HEK293T (cell line): ENCODE measurements at regions not wholly inside any gene's neighbourhood (a gene's known extent, or its start where the extent isn't known, plus 50 kb on each side); places are given as distances from the start of the nearest gene placed in this dataset.

Experiments
- CTCF ChIA-PET: fragments of 350-600 bp; formaldehyde crosslinking; extraction: SDS; loops from one replicate; lab custom pipeline; 2021; ENCODE audit warnings: antibody characterized with exemption, inconsistent platforms; lab: Yijun Ruan, JAX
- POLR2A ChIA-PET: fragments of 350-600 bp; formaldehyde crosslinking; extraction: SDS; loops from one replicate; lab custom pipeline; 2020; ENCODE audit warnings: antibody characterized with exemption, inconsistent platforms; lab: Yijun Ruan, JAX
- DNase-seq: peaks from one replicate; pipeline ENCODE4 v3.0.0; 2012; ENCODE audit warnings: mixed read lengths; ENCODE audit errors: extremely low spot score
- ARNT ChIP-seq: fragments of 450-650 bp; IDR thresholded peaks from 2 replicates; pipeline ENCODE4 v1.6.1; 2017; ENCODE audit warnings: mild to moderate bottlenecking
- BHLHE40 ChIP-seq: fragments of 450-650 bp; IDR thresholded peaks from 2 replicates; pipeline ENCODE4 v1.6.1; 2016; ENCODE audit warnings: mild to moderate bottlenecking, moderate library complexity, borderline replicate concordance
- CTBP1 ChIP-seq: fragments of 450-650 bp; IDR thresholded peaks from 2 replicates; pipeline ENCODE4 v1.6.1; 2016; ENCODE audit warnings: borderline replicate concordance
- ELF4 ChIP-seq: fragments of 450-650 bp; IDR thresholded peaks from 2 replicates; pipeline ENCODE4 v1.6.1; 2017; ENCODE audit warnings: antibody characterized with exemption
- FOXA1 ChIP-seq: fragments of 450-650 bp; IDR thresholded peaks from 2 replicates; pipeline ENCODE4 v1.6.1; 2016; ENCODE audit warnings: mild to moderate bottlenecking
- FOXK2 ChIP-seq: fragments of 450-650 bp; IDR thresholded peaks from 2 replicates; pipeline ENCODE4 v1.6.1; 2016; ENCODE audit warnings: mild to moderate bottlenecking
- FOXM1 ChIP-seq: fragments of 450-650 bp; IDR thresholded peaks from 2 replicates; pipeline ENCODE4 v1.6.1; 2017; ENCODE audit warnings: mild to moderate bottlenecking, borderline replicate concordance
- HDGF ChIP-seq: fragments of 450-650 bp; IDR thresholded peaks from 2 replicates; pipeline ENCODE4 v1.6.1; 2017; ENCODE audit warnings: antibody characterized with exemption, borderline replicate concordance
- L3MBTL2 ChIP-seq: fragments of 450-650 bp; conservative IDR thresholded peaks from 2 replicates; pipeline ENCODE4 v1.6.1; 2016; ENCODE audit warnings: mild to moderate bottlenecking
- LEF1 ChIP-seq: fragments of 450-650 bp; IDR thresholded peaks from 2 replicates; pipeline ENCODE4 v1.6.1; 2017; ENCODE audit warnings: mild to moderate bottlenecking, borderline replicate concordance
- NFRKB ChIP-seq: fragments of 450-650 bp; IDR thresholded peaks from 2 replicates; pipeline ENCODE4 v1.6.1; 2016; ENCODE audit warnings: mild to moderate bottlenecking, moderate library complexity
- SP1 ChIP-seq: fragments of 450-650 bp; IDR thresholded peaks from 2 replicates; pipeline ENCODE4 v1.6.1; 2017
- SUZ12 ChIP-seq: fragments of 450-650 bp; IDR thresholded peaks from 2 replicates; pipeline ENCODE4 v1.6.1; 2016; ENCODE audit warnings: mild to moderate bottlenecking
- TARDBP ChIP-seq: fragments of 450-650 bp; IDR thresholded peaks from 2 replicates; pipeline ENCODE4 v1.6.1; 2016
- ZNF384 ChIP-seq: fragments of 450-650 bp; IDR thresholded peaks from 2 replicates; pipeline ENCODE4 v1.6.1; 2016
- TF ChIP-seq, protein P1 (sequence below): fragments of 450-650 bp; IDR thresholded peaks from 2 replicates; pipeline ENCODE4 v1.6.1; 2016

DNA sequence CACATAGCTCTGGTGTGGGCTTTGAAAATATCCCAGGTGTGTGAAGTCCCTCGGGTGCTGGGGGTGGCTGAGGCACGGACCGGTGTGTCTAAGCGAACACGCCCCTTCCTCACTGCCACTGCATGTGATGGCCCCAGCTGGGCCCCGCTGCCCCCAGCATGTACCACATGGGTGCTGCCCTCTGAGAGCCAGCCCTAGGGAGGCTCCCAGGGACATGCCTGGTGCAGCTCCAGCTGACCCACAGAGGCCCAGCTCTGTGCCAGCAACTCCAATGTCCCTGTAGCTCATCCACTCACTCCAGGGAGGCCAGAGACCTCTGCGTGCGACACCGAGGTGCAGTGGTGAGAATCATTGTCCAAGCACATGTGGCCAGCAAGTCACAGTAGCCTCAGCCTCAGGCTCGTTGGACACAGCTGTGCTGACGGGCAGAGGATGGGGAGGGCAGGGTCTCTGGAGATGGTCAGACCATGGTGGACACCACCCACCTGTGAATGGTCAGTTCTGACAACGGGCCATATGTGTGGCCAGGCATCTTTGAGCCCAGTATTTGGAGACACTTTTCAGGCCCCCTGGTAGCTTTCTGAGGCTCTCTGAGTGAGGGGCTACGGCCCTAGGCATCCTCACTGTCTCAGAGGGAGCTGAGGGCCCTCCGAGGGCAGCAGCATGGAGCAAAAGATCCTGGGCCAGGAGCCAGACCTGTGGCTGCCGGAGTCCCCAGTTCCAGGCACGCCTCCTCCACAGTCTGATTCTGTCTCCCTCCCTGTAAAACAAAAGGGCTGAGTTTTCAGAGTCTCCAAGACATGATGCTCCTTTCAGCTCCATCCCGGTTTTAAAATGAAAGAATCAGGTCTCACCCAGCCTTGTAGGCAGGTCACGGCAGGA lies 220.7 kb downstream of the NDUFA10 start:
- CTCF ChIA-PET = no interaction called here
- no peak for DNase-seq
- TF ChIP-seq SP1 = no peak
- no peak for TF ChIP-seq SUZ12
- TF ChIP-seq FOXA1 = no peak
- TF ChIP-seq, protein P1, sequence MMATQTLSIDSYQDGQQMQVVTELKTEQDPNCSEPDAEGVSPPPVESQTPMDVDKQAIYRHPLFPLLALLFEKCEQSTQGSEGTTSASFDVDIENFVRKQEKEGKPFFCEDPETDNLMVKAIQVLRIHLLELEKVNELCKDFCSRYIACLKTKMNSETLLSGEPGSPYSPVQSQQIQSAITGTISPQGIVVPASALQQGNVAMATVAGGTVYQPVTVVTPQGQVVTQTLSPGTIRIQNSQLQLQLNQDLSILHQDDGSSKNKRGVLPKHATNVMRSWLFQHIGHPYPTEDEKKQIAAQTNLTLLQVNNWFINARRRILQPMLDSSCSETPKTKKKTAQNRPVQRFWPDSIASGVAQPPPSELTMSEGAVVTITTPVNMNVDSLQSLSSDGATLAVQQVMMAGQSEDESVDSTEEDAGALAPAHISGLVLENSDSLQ = no peak
- TF ChIP-seq CTBP1 = no peak
- no peak for TF ChIP-seq ARNT
- no peak for TF ChIP-seq FOXK2
- TF ChIP-seq BHLHE40 = no peak
- TF ChIP-seq NFRKB = no peak
- no peak for TF ChIP-seq FOXM1
- TF ChIP-seq TARDBP = no peak
- TF ChIP-seq LEF1 = no peak
- TF ChIP-seq HDGF = no peak
- no peak for TF ChIP-seq L3MBTL2
- POLR2A ChIA-PET = no interaction called here

- DNase-seq = no peak
- ChIA-PET CTCF (no interaction called here), POLR2A (no interaction called here)
- TF ChIP-seq BHLHE40 (no peak), HDGF (no peak), L3MBTL2 (no peak), LEF1 (no peak), ELF4 (no peak), FOXA1 (no peak), ZNF384 (no peak), SUZ12 (no peak), NFRKB (no peak), TARDBP (no peak)
Measured at GRCh38 chr2:239803766-239804115, 221.4 kb downstream of the NDUFA10 start.

DNA sequence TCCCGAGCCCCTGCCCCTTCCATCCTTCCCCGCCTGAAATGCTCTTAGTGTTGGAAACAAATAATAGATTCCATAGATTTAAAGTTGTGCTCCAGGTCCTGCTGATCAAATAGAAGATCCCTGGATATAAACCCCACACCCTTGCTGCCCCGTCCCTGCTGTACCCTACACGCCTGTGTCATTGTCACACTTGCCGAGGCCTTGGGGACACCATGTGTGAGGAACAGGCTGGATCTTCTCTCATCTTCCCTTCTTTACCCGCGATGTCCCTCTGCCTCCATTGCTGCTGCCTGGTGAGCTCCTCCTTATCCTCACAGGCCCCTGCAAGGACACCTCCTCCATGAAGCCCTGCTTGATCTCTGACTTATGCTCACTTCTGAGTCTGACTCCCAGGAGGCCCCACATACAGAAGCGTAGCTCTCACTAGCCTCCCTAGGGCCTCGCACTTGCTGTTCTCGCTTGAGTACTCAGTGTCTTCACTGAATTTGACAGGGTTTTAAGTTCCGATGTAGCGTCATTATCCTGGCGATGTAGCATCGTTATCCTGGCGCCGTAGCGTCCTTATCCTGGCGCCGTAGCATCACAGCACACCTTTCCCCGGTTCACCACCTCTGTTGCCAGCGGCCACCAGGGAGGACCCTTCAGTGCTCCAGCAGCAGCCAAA lies 221.9 kb downstream of the NDUFA10 start:
- DNase-seq = no peak
- CTCF ChIA-PET = no interaction called here
- TF ChIP-seq L3MBTL2 (no peak), FOXK2 (no peak), HDGF (no peak), SP1 (no peak), SUZ12 (no peak), BHLHE40 (no peak), FOXM1 (no peak), FOXA1 (no peak), TARDBP (no peak), ARNT (no peak), NFRKB (no peak), ELF4 (no peak), CTBP1 (no peak), LEF1 (no peak), ZNF384 (no peak)
- TF ChIP-seq, protein P1 = no peak
- POLR2A ChIA-PET = no interaction called here

DNA sequence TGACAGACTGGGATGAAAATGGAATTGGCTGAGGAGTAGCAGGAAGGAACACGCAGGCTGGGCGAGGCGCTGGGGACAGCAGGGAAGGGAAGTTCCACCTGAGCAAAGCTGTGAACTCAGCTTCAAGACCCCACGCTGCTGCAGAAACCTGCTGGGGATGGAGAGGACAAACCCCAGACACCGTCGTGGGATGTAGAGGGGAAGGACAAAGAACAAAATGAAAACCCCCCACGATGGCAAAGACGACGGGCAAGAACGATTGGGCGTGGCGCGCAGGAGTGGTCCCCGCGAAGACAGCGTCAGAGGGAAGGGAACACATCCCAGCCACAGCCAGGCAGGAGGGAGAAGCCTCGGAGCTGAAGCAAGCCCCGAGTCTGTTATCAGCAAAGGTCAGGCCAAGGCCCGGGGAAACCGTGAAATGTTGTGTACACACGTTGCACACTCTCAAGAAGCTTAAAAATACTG lies 222.9 kb downstream of the NDUFA10 start:
- ChIA-PET POLR2A (no interaction called here), CTCF (no interaction called here)
- no peak for DNase-seq
- TF ChIP-seq ARNT (no peak), FOXA1 (no peak), ZNF384 (no peak), TARDBP (no peak), L3MBTL2 (no peak), LEF1 (no peak), FOXK2 (no peak), BHLHE40 (no peak)

GRCh38 chr2:239801404-239802184 lies 223.5 kb downstream of the NDUFA10 start:
- no peak for DNase-seq
- CTCF ChIA-PET = no interaction called here
- TF ChIP-seq FOXA1 (no peak), CTBP1 (no peak), LEF1 (no peak), SUZ12 (no peak), SP1 (no peak), HDGF (no peak), FOXM1 (no peak), NFRKB (no peak), L3MBTL2 (no peak), ARNT (no peak), FOXK2 (no peak), BHLHE40 (no peak), TARDBP (no peak), ZNF384 (no peak), ELF4 (no peak)
- TF ChIP-seq, protein P1 = no peak
- POLR2A ChIA-PET = no interaction called here
